GM12878 (cell line): ENCODE measurements at regions not wholly inside any gene's neighbourhood (a gene's known extent, or its start where the extent isn't known, plus 50 kb on each side); places are given as distances from the start of the nearest gene placed in this dataset.

ENCODE experiments used
- ATAC-seq: fragments of 200-7000 bp; cut with Tn5 transposase; 3 replicates; pipeline ENCODE4 v1.9.1; 2020; ENCODE audit warnings: mild to moderate bottlenecking, moderate library complexity
- BruUV-seq: library from RNA; stranded (reverse); fragments of 400-500 nt; replicated peaks from 2 replicates; lab custom pipeline; 2021; lab: Mats Ljungman, UMichigan
- CTCF ChIA-PET: fragments of 300-600 bp; sonication (Branson Sonifier 250); formaldehyde crosslinking; extraction: SDS; loops from one replicate; lab custom pipeline; 2021; ENCODE audit warnings: inconsistent platforms; lab: Yijun Ruan, JAX
- POLR2A ChIA-PET: fragments of 350-600 bp; formaldehyde crosslinking; extraction: SDS; loops from one replicate; lab custom pipeline; 2021; ENCODE audit warnings: inconsistent platforms; lab: Charles Lee
- RAD21 ChIA-PET: fragments of 300-600 bp; sonication (Branson Sonifier 250); formaldehyde crosslinking; loops from one replicate; lab custom pipeline; 2023; ENCODE audit warnings: antibody characterized with exemption; ENCODE audit not compliant: unreplicated experiment; lab: Charles Lee
- SMC1A ChIA-PET: fragments of 300-600 bp; sonication (Branson Sonifier 250); formaldehyde crosslinking; loops from one replicate; lab custom pipeline; 2023; ENCODE audit not compliant: unreplicated experiment, uncharacterized antibody; lab: Charles Lee
- DNase-seq: peaks from one replicate; pipeline ENCODE4 v3.0.0-alpha.2; 2011; ENCODE audit warnings: low read depth, low spot score
- FAIRE-seq: peaks from 3 replicates; lab custom pipeline; 2011; peaks lifted over from hg19 to GRCh38; lab: Jason Lieb, UNC
- H2AFZ ChIP-seq: 2 replicates; pipeline ENCODE4 v1.6.0; 2011; ENCODE audit warnings: low read depth, low read length, control low read depth; ENCODE audit not compliant: control insufficient read depth
- H3K27ac ChIP-seq: 2 replicates; pipeline ENCODE4 v1.5.1; 2011; ENCODE audit warnings: control low read depth; ENCODE audit not compliant: control insufficient read depth, insufficient read depth
- H3K27me3 ChIP-seq, 2 experiments: replicated peaks in 1 of 2; 2 replicates each; pipeline versions ENCODE4 v1.6.0 to v1.6.1; 2011; ENCODE audit warnings: low read length in 1 of 2; ENCODE audit not compliant: control insufficient read depth in 2 of 2, insufficient read depth in 2 of 2
- H3K36me3 ChIP-seq, 2 experiments: 2 replicates each; pipeline ENCODE4 v1.5.1; 2011; ENCODE audit warnings: low read length in 1 of 2; ENCODE audit not compliant: control insufficient read depth in 2 of 2, insufficient read depth in 2 of 2
- H3K4me1 ChIP-seq: 2 replicates; pipeline ENCODE4 v1.6.1; 2011; ENCODE audit warnings: mild to moderate bottlenecking, low read length, moderate library complexity, mixed read lengths; ENCODE audit not compliant: control insufficient read depth, insufficient read depth
- H3K4me2 ChIP-seq: 2 replicates; pipeline ENCODE4 v1.6.0; 2011; ENCODE audit warnings: control low read depth; ENCODE audit not compliant: control insufficient read depth, insufficient read depth
- H3K4me3 ChIP-seq: fragments of 200-600 bp; sonication (generic); 2 replicates; pipeline ENCODE4 v1.5.1; 2016
- H3K79me2 ChIP-seq: 2 replicates; pipeline ENCODE4 v1.6.0; 2011; ENCODE audit warnings: low read length; ENCODE audit not compliant: control insufficient read depth, insufficient read depth
- H3K9ac ChIP-seq: 2 replicates; pipeline ENCODE4 v1.8.0; 2011; ENCODE audit warnings: low read length, control low read depth, mixed read lengths; ENCODE audit not compliant: control insufficient read depth, insufficient read depth
- H3K9me3 ChIP-seq: replicated peaks from 3 replicates; pipeline ENCODE4 v1.5.1; 2011; ENCODE audit warnings: mild to moderate bottlenecking, low read length; ENCODE audit not compliant: control insufficient read depth, insufficient read depth
- H4K20me1 ChIP-seq: 2 replicates; pipeline ENCODE4 v1.6.0; 2011; ENCODE audit not compliant: control insufficient read depth, insufficient read depth
- ATF2 ChIP-seq: IDR thresholded peaks from 2 replicates; pipeline ENCODE4 v1.6.1; 2012; ENCODE audit warnings: low read length, inconsistent platforms
- BACH1 ChIP-seq: fragments of 450-650 bp; IDR thresholded peaks from 2 replicates; pipeline ENCODE4 v1.6.1; 2017; ENCODE audit warnings: mild to moderate bottlenecking, borderline replicate concordance
- BMI1 ChIP-seq: fragments of 450-650 bp; IDR thresholded peaks from 2 replicates; pipeline ENCODE4 v1.6.1; 2016; ENCODE audit warnings: mild to moderate bottlenecking, moderate library complexity, borderline replicate concordance
- CBX3 ChIP-seq: fragments of 200-600 bp; sonication (generic); IDR thresholded peaks from 2 replicates; pipeline ENCODE4 v1.6.1; 2016; ENCODE audit warnings: low read depth, borderline replicate concordance
- EP300 ChIP-seq, 2 experiments: fragments of 150-350 bp in 1 of 2; IDR thresholded peaks; 2 replicates each; pipeline ENCODE4 v1.6.1; 2011 to 2012; ENCODE audit warnings: low read depth in 2 of 2, low read length in 2 of 2, borderline replicate concordance in 1 of 2, improper control_type of control experiment in 1 of 2, inconsistent platforms in 1 of 2; ENCODE audit not compliant: control insufficient read depth in 1 of 2
- FOXM1 ChIP-seq: IDR thresholded peaks from 2 replicates; pipeline ENCODE4 v1.6.1; 2012; ENCODE audit warnings: low read depth, mild to moderate bottlenecking, inconsistent platforms, low read length, moderate library complexity
- KLF5 ChIP-seq: fragments of 450-650 bp; IDR thresholded peaks from 2 replicates; pipeline ENCODE4 v1.6.1; 2014; ENCODE audit warnings: mild to moderate bottlenecking; ENCODE audit not compliant: partially characterized antibody
- MTA3 ChIP-seq: IDR thresholded peaks from 2 replicates; pipeline ENCODE4 v1.6.1; 2012; ENCODE audit warnings: low read length, inconsistent platforms, borderline replicate concordance
- MYC ChIP-seq: IDR thresholded peaks from 2 replicates; pipeline ENCODE4 v1.6.1; 2011; ENCODE audit warnings: mild to moderate bottlenecking, low read length, moderate library complexity, inconsistent platforms; ENCODE audit not compliant: insufficient read depth, insufficient replicate concordance, insufficient read length, severe bottlenecking
- NFIC ChIP-seq: IDR thresholded peaks from 2 replicates; pipeline ENCODE4 v1.6.1; 2012; ENCODE audit warnings: low read depth, mild to moderate bottlenecking, inconsistent platforms, low read length, moderate library complexity
- PBX3 ChIP-seq: IDR thresholded peaks from 2 replicates; pipeline ENCODE4 v1.6.1; 2011; ENCODE audit warnings: mild to moderate bottlenecking, low read depth, low read length, moderate library complexity; ENCODE audit not compliant: insufficient replicate concordance
- PKNOX1 ChIP-seq: fragments of 450-650 bp; IDR thresholded peaks from 2 replicates; pipeline ENCODE4 v1.6.1; 2016; ENCODE audit warnings: mild to moderate bottlenecking
- PML ChIP-seq: IDR thresholded peaks from 2 replicates; pipeline ENCODE4 v1.6.1; 2012; ENCODE audit warnings: low read length, inconsistent platforms
- YY1 ChIP-seq: IDR thresholded peaks from 2 replicates; pipeline ENCODE4 v1.6.1; 2011; ENCODE audit warnings: low read depth, mild to moderate bottlenecking, low read length
- WGBS: methylation state at CpG from one replicate; pipeline ENCODE4 v1.1.6; 2016; ENCODE audit warnings: low lambda C conversion rate; ENCODE audit not compliant: insufficient replicate concordance, insufficient coverage; ENCODE audit errors: missing lambda C conversion rate; 5-methylcytosine and 5-hydroxymethylcytosine counted together
- in situ Hi-C: fragments of 300-500 bp; cut with MboI; formaldehyde crosslinking; loops from 9 replicates; pipeline ENCODE4 v1.14.3; 2018; ENCODE audit warnings: mixed read lengths
- intact Hi-C: fragments of 100-400 bp; cut with micrococcal nuclease; formaldehyde crosslinking; loops from one replicate; pipeline ENCODE4 v1.14.2; 2022; ENCODE audit not compliant: unreplicated experiment
- TF ChIP-seq, protein P1 (sequence below): fragments of 450-650 bp; IDR thresholded peaks from 2 replicates; pipeline ENCODE4 v1.6.1; 2017; ENCODE audit warnings: mild to moderate bottlenecking
- TF ChIP-seq, protein P2 (sequence below): fragments of 150-350 bp; IDR thresholded peaks from 2 replicates; pipeline ENCODE4 v1.6.1; 2016; ENCODE audit warnings: low read depth, low read length

DNA sequence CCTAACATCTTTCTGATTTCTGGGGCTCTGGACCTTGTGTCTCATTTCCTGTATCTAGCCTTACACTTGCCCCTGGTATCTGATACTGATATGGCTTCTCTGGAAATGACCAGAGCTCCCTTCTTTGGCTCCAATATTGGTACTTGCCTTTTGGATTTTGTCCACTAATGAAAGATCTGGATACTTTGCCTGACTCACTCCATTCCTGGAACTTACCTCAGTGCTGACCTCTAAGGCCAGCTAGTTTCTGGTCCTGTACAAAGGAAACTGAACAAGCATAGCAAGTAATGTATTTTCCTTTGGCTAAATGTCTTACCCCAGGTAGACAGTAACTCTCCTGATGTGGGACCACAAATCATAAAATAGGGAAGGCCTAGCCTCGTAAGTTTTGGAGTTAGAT, 93.8 kb upstream of the SLC4A7 start:
- no peaks in the 10 kb centered on the region for H3K27me3 ChIP-seq
- WGBS: 70% methylated on average over 1 of the region's 1 CpG
- no peaks in the 10 kb centered on the region for H3K9me3 ChIP-seq
- FAIRE-seq (no peak), DNase-seq (no peak), ATAC-seq (no peak)
- no peaks in the 10 kb centered on the region for H3K79me2 ChIP-seq
- RAD21 ChIA-PET: interaction anchor here (1.1 kb wide), 1 partner anchor 67 kb away, joined by 4 read pairs; no protein-coding TSS in a partner anchor
- no peak overlapping the region for H3K9ac ChIP-seq
- no peaks in the 10 kb centered on the region for H4K20me1 ChIP-seq
- H3K4me1 ChIP-seq: no peaks in the 10 kb centered on the region
- H3K36me3 ChIP-seq: no peaks in the 10 kb centered on the region
- POLR2A ChIA-PET: no interaction called here
- no peak overlapping the region for H3K4me2 ChIP-seq
- H3K27ac ChIP-seq: no peak overlapping the region
- H3K4me3 ChIP-seq: no peak overlapping the region
- BruUV-seq: no TSS peak
- CTCF ChIA-PET: interaction anchor here (1.5 kb wide), 1 partner anchor 14 kb away, joined by 5 read pairs; no protein-coding TSS in a partner anchor
- intact Hi-C loops (no loop called here), in situ Hi-C loops (no loop called here)
- SMC1A ChIA-PET: interaction anchor here (1.1 kb wide), 1 partner anchor 49 kb away, joined by 3 read pairs; no protein-coding TSS in a partner anchor
- H2AFZ ChIP-seq: no peak overlapping the region
- TF ChIP-seq CBX3 (no peak), EP300 (IDR thresholded peaks at IDR 0.05; ENCODE audit: borderline replicate concordance in 1 of 2, control insufficient read depth in 1 of 2, low read depth in 2 of 2, low read length in 2 of 2) (no peak), BMI1 (no peak), ATF2 (no peak), PKNOX1 (no peak), KLF5 (no peak), MYC (no peak), BACH1 (no peak), PBX3 (no peak), PML (no peak), NFIC (no peak), FOXM1 (no peak), MTA3 (no peak), YY1 (no peak)
- TF ChIP-seq, protein P1, sequence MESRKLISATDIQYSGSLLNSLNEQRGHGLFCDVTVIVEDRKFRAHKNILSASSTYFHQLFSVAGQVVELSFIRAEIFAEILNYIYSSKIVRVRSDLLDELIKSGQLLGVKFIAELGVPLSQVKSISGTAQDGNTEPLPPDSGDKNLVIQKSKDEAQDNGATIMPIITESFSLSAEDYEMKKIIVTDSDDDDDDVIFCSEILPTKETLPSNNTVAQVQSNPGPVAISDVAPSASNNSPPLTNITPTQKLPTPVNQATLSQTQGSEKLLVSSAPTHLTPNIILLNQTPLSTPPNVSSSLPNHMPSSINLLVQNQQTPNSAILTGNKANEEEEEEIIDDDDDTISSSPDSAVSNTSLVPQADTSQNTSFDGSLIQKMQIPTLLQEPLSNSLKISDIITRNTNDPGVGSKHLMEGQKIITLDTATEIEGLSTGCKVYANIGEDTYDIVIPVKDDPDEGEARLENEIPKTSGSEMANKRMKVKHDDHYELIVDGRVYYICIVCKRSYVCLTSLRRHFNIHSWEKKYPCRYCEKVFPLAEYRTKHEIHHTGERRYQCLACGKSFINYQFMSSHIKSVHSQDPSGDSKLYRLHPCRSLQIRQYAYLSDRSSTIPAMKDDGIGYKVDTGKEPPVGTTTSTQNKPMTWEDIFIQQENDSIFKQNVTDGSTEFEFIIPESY: no peak
- TF ChIP-seq, protein P2, sequence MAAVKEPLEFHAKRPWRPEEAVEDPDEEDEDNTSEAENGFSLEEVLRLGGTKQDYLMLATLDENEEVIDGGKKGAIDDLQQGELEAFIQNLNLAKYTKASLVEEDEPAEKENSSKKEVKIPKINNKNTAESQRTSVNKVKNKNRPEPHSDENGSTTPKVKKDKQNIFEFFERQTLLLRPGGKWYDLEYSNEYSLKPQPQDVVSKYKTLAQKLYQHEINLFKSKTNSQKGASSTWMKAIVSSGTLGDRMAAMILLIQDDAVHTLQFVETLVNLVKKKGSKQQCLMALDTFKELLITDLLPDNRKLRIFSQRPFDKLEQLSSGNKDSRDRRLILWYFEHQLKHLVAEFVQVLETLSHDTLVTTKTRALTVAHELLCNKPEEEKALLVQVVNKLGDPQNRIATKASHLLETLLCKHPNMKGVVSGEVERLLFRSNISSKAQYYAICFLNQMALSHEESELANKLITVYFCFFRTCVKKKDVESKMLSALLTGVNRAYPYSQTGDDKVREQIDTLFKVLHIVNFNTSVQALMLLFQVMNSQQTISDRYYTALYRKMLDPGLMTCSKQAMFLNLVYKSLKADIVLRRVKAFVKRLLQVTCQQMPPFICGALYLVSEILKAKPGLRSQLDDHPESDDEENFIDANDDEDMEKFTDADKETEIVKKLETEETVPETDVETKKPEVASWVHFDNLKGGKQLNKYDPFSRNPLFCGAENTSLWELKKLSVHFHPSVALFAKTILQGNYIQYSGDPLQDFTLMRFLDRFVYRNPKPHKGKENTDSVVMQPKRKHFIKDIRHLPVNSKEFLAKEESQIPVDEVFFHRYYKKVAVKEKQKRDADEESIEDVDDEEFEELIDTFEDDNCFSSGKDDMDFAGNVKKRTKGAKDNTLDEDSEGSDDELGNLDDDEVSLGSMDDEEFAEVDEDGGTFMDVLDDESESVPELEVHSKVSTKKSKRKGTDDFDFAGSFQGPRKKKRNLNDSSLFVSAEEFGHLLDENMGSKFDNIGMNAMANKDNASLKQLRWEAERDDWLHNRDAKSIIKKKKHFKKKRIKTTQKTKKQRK: no peak
